ENCODE measurements at regions not wholly inside any gene's neighbourhood (a gene's known extent, or its start where the extent isn't known, plus 50 kb on each side); places are given as distances from the start of the nearest gene placed in this dataset.

DNA sequence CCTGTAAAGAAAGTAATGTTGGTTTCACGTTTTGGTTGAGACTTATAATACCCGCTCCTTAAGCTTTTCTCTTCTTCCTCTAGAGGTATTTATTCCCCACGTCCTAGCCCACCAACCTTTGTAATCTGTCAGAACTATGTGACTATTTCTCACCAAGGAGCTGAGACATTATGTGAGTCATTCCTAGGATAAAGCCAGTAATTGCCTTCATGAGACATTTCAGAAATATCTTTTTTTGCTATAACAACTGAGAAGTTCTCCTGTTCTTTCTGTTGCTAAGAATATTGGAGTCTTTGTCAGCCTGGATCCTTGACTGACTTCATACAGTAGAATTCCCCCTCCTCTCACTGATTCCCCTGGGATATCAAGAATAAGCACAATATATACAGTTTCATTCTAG lies 1497.0 kb upstream of the TENM4 start:
- H3K36me3 ChIP-seq (ENCODE audit: control insufficient read depth in 4 of 4, insufficient read depth in 3 of 4, low read depth in 1 of 4, low read length in 3 of 4), result no peaks in the 10 kb centered on the region
- H3K27ac ChIP-seq (ENCODE audit: low read depth in 1 of 2, low read length in 2 of 2), result no peak overlapping the region
- H3K4me3 ChIP-seq (ENCODE audit: low read depth in 1 of 3, low read length in 3 of 3), result no peak overlapping the region
- DNase-seq (ENCODE audit: low spot score), result no peak
- no peaks in the 10 kb centered on the region for H3K4me1 ChIP-seq (ENCODE audit: control insufficient read depth in 4 of 4, insufficient read depth in 4 of 4, low read length in 3 of 4)
- H3K9ac ChIP-seq (ENCODE audit: low read depth in 1 of 2, low read length in 2 of 2), result no peak overlapping the region
- 78% methylated on average over 3 of the region's 3 CpGs for WGBS
- no peaks in the 10 kb centered on the region for H3K27me3 ChIP-seq (ENCODE audit: control insufficient read depth in 4 of 4, insufficient read depth in 4 of 4, low read length in 3 of 4)
- H3K9me3 ChIP-seq (ENCODE audit: control insufficient read depth in 4 of 4, low read length in 3 of 4), result no peaks in the 10 kb centered on the region
- TF ChIP-seq JUND (IDR thresholded peaks at IDR 0.05) (no peak), RXRA (IDR thresholded peaks at IDR 0.05) (no peak), HNF4A (conservative IDR thresholded peaks at IDR 0.05) (no peak), HNF4G (IDR thresholded peaks at IDR 0.05) (no peak), FOXA1 (IDR thresholded peaks at IDR 0.05) (no peak), RAD21 (IDR thresholded peaks at IDR 0.05) (no peak), MAX (IDR thresholded peaks at IDR 0.05) (no peak), FOXA2 (IDR thresholded peaks at IDR 0.05) (no peak), GABPA (IDR thresholded peaks at IDR 0.05 in 1 of 2, conservative IDR thresholded peaks at IDR 0.05 in 1 of 2) (no peak), EGR1 (IDR thresholded peaks at IDR 0.05; ENCODE audit: low read depth in 2 of 2) (no peak), SP1 (IDR thresholded peaks at IDR 0.05) (no peak), YY1 (IDR thresholded peaks at IDR 0.05) (no peak), NR2F2 (IDR thresholded peaks at IDR 0.05) (no peak), TAF1 (conservative IDR thresholded peaks at IDR 0.05) (no peak), ATF3 (IDR thresholded peaks at IDR 0.05) (no peak)
- TF ChIP-seq, protein P1, sequence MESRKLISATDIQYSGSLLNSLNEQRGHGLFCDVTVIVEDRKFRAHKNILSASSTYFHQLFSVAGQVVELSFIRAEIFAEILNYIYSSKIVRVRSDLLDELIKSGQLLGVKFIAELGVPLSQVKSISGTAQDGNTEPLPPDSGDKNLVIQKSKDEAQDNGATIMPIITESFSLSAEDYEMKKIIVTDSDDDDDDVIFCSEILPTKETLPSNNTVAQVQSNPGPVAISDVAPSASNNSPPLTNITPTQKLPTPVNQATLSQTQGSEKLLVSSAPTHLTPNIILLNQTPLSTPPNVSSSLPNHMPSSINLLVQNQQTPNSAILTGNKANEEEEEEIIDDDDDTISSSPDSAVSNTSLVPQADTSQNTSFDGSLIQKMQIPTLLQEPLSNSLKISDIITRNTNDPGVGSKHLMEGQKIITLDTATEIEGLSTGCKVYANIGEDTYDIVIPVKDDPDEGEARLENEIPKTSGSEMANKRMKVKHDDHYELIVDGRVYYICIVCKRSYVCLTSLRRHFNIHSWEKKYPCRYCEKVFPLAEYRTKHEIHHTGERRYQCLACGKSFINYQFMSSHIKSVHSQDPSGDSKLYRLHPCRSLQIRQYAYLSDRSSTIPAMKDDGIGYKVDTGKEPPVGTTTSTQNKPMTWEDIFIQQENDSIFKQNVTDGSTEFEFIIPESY (IDR thresholded peaks at IDR 0.05), result no peak
- TF ChIP-seq, protein P2, sequence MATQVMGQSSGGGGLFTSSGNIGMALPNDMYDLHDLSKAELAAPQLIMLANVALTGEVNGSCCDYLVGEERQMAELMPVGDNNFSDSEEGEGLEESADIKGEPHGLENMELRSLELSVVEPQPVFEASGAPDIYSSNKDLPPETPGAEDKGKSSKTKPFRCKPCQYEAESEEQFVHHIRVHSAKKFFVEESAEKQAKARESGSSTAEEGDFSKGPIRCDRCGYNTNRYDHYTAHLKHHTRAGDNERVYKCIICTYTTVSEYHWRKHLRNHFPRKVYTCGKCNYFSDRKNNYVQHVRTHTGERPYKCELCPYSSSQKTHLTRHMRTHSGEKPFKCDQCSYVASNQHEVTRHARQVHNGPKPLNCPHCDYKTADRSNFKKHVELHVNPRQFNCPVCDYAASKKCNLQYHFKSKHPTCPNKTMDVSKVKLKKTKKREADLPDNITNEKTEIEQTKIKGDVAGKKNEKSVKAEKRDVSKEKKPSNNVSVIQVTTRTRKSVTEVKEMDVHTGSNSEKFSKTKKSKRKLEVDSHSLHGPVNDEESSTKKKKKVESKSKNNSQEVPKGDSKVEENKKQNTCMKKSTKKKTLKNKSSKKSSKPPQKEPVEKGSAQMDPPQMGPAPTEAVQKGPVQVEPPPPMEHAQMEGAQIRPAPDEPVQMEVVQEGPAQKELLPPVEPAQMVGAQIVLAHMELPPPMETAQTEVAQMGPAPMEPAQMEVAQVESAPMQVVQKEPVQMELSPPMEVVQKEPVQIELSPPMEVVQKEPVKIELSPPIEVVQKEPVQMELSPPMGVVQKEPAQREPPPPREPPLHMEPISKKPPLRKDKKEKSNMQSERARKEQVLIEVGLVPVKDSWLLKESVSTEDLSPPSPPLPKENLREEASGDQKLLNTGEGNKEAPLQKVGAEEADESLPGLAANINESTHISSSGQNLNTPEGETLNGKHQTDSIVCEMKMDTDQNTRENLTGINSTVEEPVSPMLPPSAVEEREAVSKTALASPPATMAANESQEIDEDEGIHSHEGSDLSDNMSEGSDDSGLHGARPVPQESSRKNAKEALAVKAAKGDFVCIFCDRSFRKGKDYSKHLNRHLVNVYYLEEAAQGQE (IDR thresholded peaks at IDR 0.05), result no peak
- TF ChIP-seq, protein P3, sequence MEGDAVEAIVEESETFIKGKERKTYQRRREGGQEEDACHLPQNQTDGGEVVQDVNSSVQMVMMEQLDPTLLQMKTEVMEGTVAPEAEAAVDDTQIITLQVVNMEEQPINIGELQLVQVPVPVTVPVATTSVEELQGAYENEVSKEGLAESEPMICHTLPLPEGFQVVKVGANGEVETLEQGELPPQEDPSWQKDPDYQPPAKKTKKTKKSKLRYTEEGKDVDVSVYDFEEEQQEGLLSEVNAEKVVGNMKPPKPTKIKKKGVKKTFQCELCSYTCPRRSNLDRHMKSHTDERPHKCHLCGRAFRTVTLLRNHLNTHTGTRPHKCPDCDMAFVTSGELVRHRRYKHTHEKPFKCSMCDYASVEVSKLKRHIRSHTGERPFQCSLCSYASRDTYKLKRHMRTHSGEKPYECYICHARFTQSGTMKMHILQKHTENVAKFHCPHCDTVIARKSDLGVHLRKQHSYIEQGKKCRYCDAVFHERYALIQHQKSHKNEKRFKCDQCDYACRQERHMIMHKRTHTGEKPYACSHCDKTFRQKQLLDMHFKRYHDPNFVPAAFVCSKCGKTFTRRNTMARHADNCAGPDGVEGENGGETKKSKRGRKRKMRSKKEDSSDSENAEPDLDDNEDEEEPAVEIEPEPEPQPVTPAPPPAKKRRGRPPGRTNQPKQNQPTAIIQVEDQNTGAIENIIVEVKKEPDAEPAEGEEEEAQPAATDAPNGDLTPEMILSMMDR (IDR thresholded peaks at IDR 0.05; ENCODE audit: low read depth, low read length, missing input control), result no peak

Data from liver (tissue), 8 donors.